ENCODE measurements at regions not wholly inside any gene's neighbourhood (a gene's known extent, or its start where the extent isn't known, plus 50 kb on each side); places are given as distances from the start of the nearest gene placed in this dataset.

GRCh38 chr14:38944691-38945090 lies 158.3 kb downstream of the SEC23A start:
- Histone ChIP-seq H3K79me1 (ENCODE audit: low read depth, low read length) (no peaks in the 10 kb centered on the region), H3K4me2 (ENCODE audit: insufficient read depth in 1 of 2, low read depth in 2 of 2, low read length in 2 of 2) (no peak overlapping the region), H3K23me2 (ENCODE audit: low read depth, low read length) (no peaks in the 10 kb centered on the region), H4K91ac (replicated peaks; ENCODE audit: insufficient read length, low read length) (no peak overlapping the region), H2BK20ac (ENCODE audit: low read length) (no peak overlapping the region), H2AK5ac (ENCODE audit: low read depth, low read length) (no peak overlapping the region), H2BK15ac (ENCODE audit: low read length) (no peak overlapping the region), H3K23ac (ENCODE audit: insufficient read length) (no peak overlapping the region), H3K4me1 (replicated peaks in 1 of 4; ENCODE audit: control insufficient read depth in 3 of 4, insufficient read depth in 4 of 4, low read length in 3 of 4) (no peaks in the 10 kb centered on the region), H3K9me3 (ENCODE audit: insufficient read depth in 2 of 2, low read depth in 1 of 2, low read length in 1 of 2) (no peaks in the 10 kb centered on the region), H3K4me3 (ENCODE audit: extremely low read depth in 1 of 4, insufficient read depth in 2 of 4, low read depth in 3 of 4, low read length in 4 of 4) (no peak overlapping the region), H2BK120ac (replicated peaks; ENCODE audit: low read depth, low read length) (no peak overlapping the region), H2BK12ac (ENCODE audit: low read depth, low read length) (no peak overlapping the region), H4K8ac (ENCODE audit: extremely low read depth, insufficient read depth, low read length) (no peak overlapping the region), H3K27ac (ENCODE audit: low read depth, low read length) (no peak overlapping the region), H4K5ac (ENCODE audit: insufficient read length, low read depth, low read length) (no peak overlapping the region), H3K56ac (replicated peaks; ENCODE audit: insufficient read length, low read depth, low read length) (no peak overlapping the region), H3K14ac (ENCODE audit: insufficient read length) (no peak overlapping the region), H3K36me3 (ENCODE audit: control insufficient read depth in 2 of 4, insufficient read depth in 4 of 4, low read length in 3 of 4) (no peaks in the 10 kb centered on the region), H2BK5ac (ENCODE audit: low read depth, low read length) (no peak overlapping the region), H3K79me2 (ENCODE audit: control insufficient read depth in 1 of 2, insufficient read depth in 2 of 2, low read length in 2 of 2) (no peaks in the 10 kb centered on the region), H3K18ac (ENCODE audit: extremely low read depth, low read length) (no peak overlapping the region), H3K27me3 (replicated peaks in 1 of 4; ENCODE audit: control insufficient read depth in 3 of 4, extremely low read depth in 1 of 4, insufficient read depth in 3 of 4, low read length in 3 of 4) (no peaks in the 10 kb centered on the region), H2AFZ (ENCODE audit: low read length) (no peak overlapping the region; the same call in 1 of the 2 replicates), H3K9ac (replicated peaks in 1 of 4; ENCODE audit: extremely low read depth in 1 of 4, low read depth in 3 of 4, low read length in 3 of 4) (no peak overlapping the region), H3K4ac (replicated peaks; ENCODE audit: insufficient read length, low read depth, low read length) (no peak overlapping the region), H4K20me1 (replicated peaks in 1 of 2; ENCODE audit: control insufficient read depth in 1 of 2, insufficient read depth in 2 of 2, low read length in 2 of 2) (no peaks in the 10 kb centered on the region)
- DNase-seq (ENCODE audit: low read depth in 1 of 2, low spot score in 2 of 2), result no peak
- CTCF ChIA-PET (ENCODE audit: partially characterized antibody), result interaction anchor here (0.8 to 1.7 kb wide), 5 partner anchors 18 to 82 kb away, joined by 3 to 5 read pairs (median 3); no protein-coding TSS in a partner anchor
- 88% methylated on average over 3 of the region's 3 CpGs; no CpG with 5 or more reads in 1 of the 2 experiments for WGBS, 2 experiments (ENCODE audit: extremely low coverage in 1 of 2, insufficient coverage in 1 of 2, insufficient read length in 1 of 2, insufficient replicate concordance in 2 of 2, low coverage in 1 of 2, low lambda C conversion rate in 2 of 2, missing lambda C conversion rate in 1 of 2)
- TF ChIP-seq CTCF (IDR thresholded peaks at IDR 0.05; ENCODE audit: control extremely low read depth in 1 of 3, insufficient read depth in 1 of 3, low read depth in 1 of 3, low read length in 3 of 3), result no peak
- no peak for TF ChIP-seq RAD21 (IDR thresholded peaks at IDR 0.05 in 1 of 2, conservative IDR thresholded peaks at IDR 0.05 in 1 of 2; ENCODE audit: low read depth in 2 of 2, low read length in 2 of 2)
- no peak for TF ChIP-seq CEBPB (IDR thresholded peaks at IDR 0.05; ENCODE audit: low read depth, low read length)
- no peak for TF ChIP-seq CHD1 (IDR thresholded peaks at IDR 0.05; ENCODE audit: low read depth, low read length)
- no peak for TF ChIP-seq SRF (IDR thresholded peaks at IDR 0.05; ENCODE audit: low read depth, low read length)
- no peak for TF ChIP-seq CHD2 (IDR thresholded peaks at IDR 0.05; ENCODE audit: low read length)
- TF ChIP-seq KDM4A (IDR thresholded peaks at IDR 0.05; ENCODE audit: low read depth, low read length, severe bottlenecking), result no peak
- TF ChIP-seq KDM1A (IDR thresholded peaks at IDR 0.05; ENCODE audit: borderline replicate concordance, low read length), result no peak
- TF ChIP-seq TBP (IDR thresholded peaks at IDR 0.05; ENCODE audit: low read depth, low read length), result no peak
- TF ChIP-seq GABPA (IDR thresholded peaks at IDR 0.05; ENCODE audit: borderline replicate concordance, insufficient read depth, low read length), result no peak
- POLR2A ChIA-PET (ENCODE audit: partially characterized antibody), result no interaction called here
- FAIRE-seq, result no peak

Measured in H1 (cell line).